GM12878 (cell line): ENCODE measurements at regions not wholly inside any gene's neighbourhood (a gene's known extent, or its start where the extent isn't known, plus 50 kb on each side); places are given as distances from the start of the nearest gene placed in this dataset.

Source experiments
- ATAC-seq: fragments of 200-7000 bp; cut with Tn5 transposase; 3 replicates; pipeline ENCODE4 v1.9.1; 2020; ENCODE audit warnings: mild to moderate bottlenecking, moderate library complexity
- BruUV-seq: library from RNA; stranded (reverse); fragments of 400-500 nt; replicated peaks from 2 replicates; lab custom pipeline; 2021; lab: Mats Ljungman, UMichigan
- CTCF ChIA-PET: fragments of 300-600 bp; sonication (Branson Sonifier 250); formaldehyde crosslinking; extraction: SDS; loops from one replicate; lab custom pipeline; 2021; ENCODE audit warnings: inconsistent platforms; lab: Yijun Ruan, JAX
- POLR2A ChIA-PET: fragments of 350-600 bp; formaldehyde crosslinking; extraction: SDS; loops from one replicate; lab custom pipeline; 2021; ENCODE audit warnings: inconsistent platforms; lab: Charles Lee
- RAD21 ChIA-PET: fragments of 300-600 bp; sonication (Branson Sonifier 250); formaldehyde crosslinking; loops from one replicate; lab custom pipeline; 2023; ENCODE audit warnings: antibody characterized with exemption; ENCODE audit not compliant: unreplicated experiment; lab: Charles Lee
- SMC1A ChIA-PET: fragments of 300-600 bp; sonication (Branson Sonifier 250); formaldehyde crosslinking; loops from one replicate; lab custom pipeline; 2023; ENCODE audit not compliant: unreplicated experiment, uncharacterized antibody; lab: Charles Lee
- DNase-seq: peaks from one replicate; pipeline ENCODE4 v3.0.0-alpha.2; 2011; ENCODE audit warnings: low read depth, low spot score
- FAIRE-seq: peaks from 3 replicates; lab custom pipeline; 2011; peaks lifted over from hg19 to GRCh38; lab: Jason Lieb, UNC
- H2AFZ ChIP-seq: 2 replicates; pipeline ENCODE4 v1.6.0; 2011; ENCODE audit warnings: low read depth, low read length, control low read depth; ENCODE audit not compliant: control insufficient read depth
- H3K27ac ChIP-seq: 2 replicates; pipeline ENCODE4 v1.5.1; 2011; ENCODE audit warnings: control low read depth; ENCODE audit not compliant: control insufficient read depth, insufficient read depth
- H3K27me3 ChIP-seq, 2 experiments: replicated peaks in 1 of 2; 2 replicates each; pipeline versions ENCODE4 v1.6.0 to v1.6.1; 2011; ENCODE audit warnings: low read length in 1 of 2; ENCODE audit not compliant: control insufficient read depth in 2 of 2, insufficient read depth in 2 of 2
- H3K36me3 ChIP-seq, 2 experiments: 2 replicates each; pipeline ENCODE4 v1.5.1; 2011; ENCODE audit warnings: low read length in 1 of 2; ENCODE audit not compliant: control insufficient read depth in 2 of 2, insufficient read depth in 2 of 2
- H3K4me1 ChIP-seq: 2 replicates; pipeline ENCODE4 v1.6.1; 2011; ENCODE audit warnings: mild to moderate bottlenecking, low read length, moderate library complexity, mixed read lengths; ENCODE audit not compliant: control insufficient read depth, insufficient read depth
- H3K4me2 ChIP-seq: 2 replicates; pipeline ENCODE4 v1.6.0; 2011; ENCODE audit warnings: control low read depth; ENCODE audit not compliant: control insufficient read depth, insufficient read depth
- H3K4me3 ChIP-seq: fragments of 200-600 bp; sonication (generic); 2 replicates; pipeline ENCODE4 v1.5.1; 2016
- H3K79me2 ChIP-seq: 2 replicates; pipeline ENCODE4 v1.6.0; 2011; ENCODE audit warnings: low read length; ENCODE audit not compliant: control insufficient read depth, insufficient read depth
- H3K9ac ChIP-seq: 2 replicates; pipeline ENCODE4 v1.8.0; 2011; ENCODE audit warnings: low read length, control low read depth, mixed read lengths; ENCODE audit not compliant: control insufficient read depth, insufficient read depth
- H3K9me3 ChIP-seq: replicated peaks from 3 replicates; pipeline ENCODE4 v1.5.1; 2011; ENCODE audit warnings: mild to moderate bottlenecking, low read length; ENCODE audit not compliant: control insufficient read depth, insufficient read depth
- H4K20me1 ChIP-seq: 2 replicates; pipeline ENCODE4 v1.6.0; 2011; ENCODE audit not compliant: control insufficient read depth, insufficient read depth
- BCL11A ChIP-seq: IDR thresholded peaks from 2 replicates; pipeline ENCODE4 v1.6.1; 2011; ENCODE audit warnings: low read depth, low read length
- CBX5 ChIP-seq: sonication (generic); IDR thresholded peaks from 2 replicates; pipeline ENCODE4 v1.6.1; 2016; ENCODE audit warnings: low read depth, moderate library complexity, mild to moderate bottlenecking, inconsistent platforms
- CHD1 ChIP-seq: IDR thresholded peaks from 2 replicates; pipeline ENCODE4 v1.6.1; 2012; ENCODE audit warnings: low read depth, low read length, improper control_type of control experiment
- E4F1 ChIP-seq: fragments of 450-650 bp; IDR thresholded peaks from 2 replicates; pipeline ENCODE4 v1.6.1; 2018; ENCODE audit warnings: borderline replicate concordance, mild to moderate bottlenecking; ENCODE audit not compliant: partially characterized antibody
- FOXK2 ChIP-seq: fragments of 450-650 bp; IDR thresholded peaks from 2 replicates; pipeline ENCODE4 v1.6.1; 2017; ENCODE audit warnings: mild to moderate bottlenecking, moderate library complexity
- KAT2A ChIP-seq: conservative IDR thresholded peaks from 2 replicates; pipeline ENCODE4 v1.6.1; 2011; ENCODE audit warnings: low read depth, low read length; ENCODE audit not compliant: control insufficient read depth
- KDM1A ChIP-seq: fragments of 200-600 bp; sonication (generic); IDR thresholded peaks from 2 replicates; pipeline ENCODE4 v1.6.1; 2016; ENCODE audit warnings: borderline replicate concordance
- MTA2 ChIP-seq: fragments of 450-650 bp; IDR thresholded peaks from 2 replicates; pipeline ENCODE4 v1.6.1; 2016; ENCODE audit warnings: low read depth, mild to moderate bottlenecking, moderate library complexity
- PBX3 ChIP-seq: IDR thresholded peaks from 2 replicates; pipeline ENCODE4 v1.6.1; 2011; ENCODE audit warnings: mild to moderate bottlenecking, low read depth, low read length, moderate library complexity; ENCODE audit not compliant: insufficient replicate concordance
- PML ChIP-seq: IDR thresholded peaks from 2 replicates; pipeline ENCODE4 v1.6.1; 2012; ENCODE audit warnings: low read length, inconsistent platforms
- SKIL ChIP-seq: fragments of 450-650 bp; IDR thresholded peaks from 2 replicates; pipeline ENCODE4 v1.6.1; 2017; ENCODE audit warnings: mild to moderate bottlenecking, low read depth, inconsistent platforms; ENCODE audit not compliant: poor library complexity, severe bottlenecking
- SP1 ChIP-seq: IDR thresholded peaks from one replicate; pipeline ENCODE4 v1.6.1; 2011; ENCODE audit warnings: low read depth, low read length
- TCF3 ChIP-seq: IDR thresholded peaks from 2 replicates; pipeline ENCODE4 v1.6.1; 2012; ENCODE audit warnings: low read depth, mild to moderate bottlenecking, low read length, borderline replicate concordance; ENCODE audit not compliant: insufficient read depth
- ZBTB33 ChIP-seq: fragments of 450-650 bp; IDR thresholded peaks from 2 replicates; pipeline ENCODE4 v1.6.1; 2017; ENCODE audit warnings: mild to moderate bottlenecking
- ZNF622 ChIP-seq: fragments of 450-650 bp; IDR thresholded peaks from 2 replicates; pipeline ENCODE4 v1.6.1; 2017; ENCODE audit warnings: mild to moderate bottlenecking, inconsistent platforms
- WGBS: methylation state at CpG from one replicate; pipeline ENCODE4 v1.1.6; 2016; ENCODE audit warnings: low lambda C conversion rate; ENCODE audit not compliant: insufficient replicate concordance, insufficient coverage; ENCODE audit errors: missing lambda C conversion rate; 5-methylcytosine and 5-hydroxymethylcytosine counted together
- in situ Hi-C: fragments of 300-500 bp; cut with MboI; formaldehyde crosslinking; loops from 9 replicates; pipeline ENCODE4 v1.14.3; 2018; ENCODE audit warnings: mixed read lengths
- intact Hi-C: fragments of 100-400 bp; cut with micrococcal nuclease; formaldehyde crosslinking; loops from one replicate; pipeline ENCODE4 v1.14.2; 2022; ENCODE audit not compliant: unreplicated experiment

GRCh38 chr6:99743647-99744046 lies 137.0 kb downstream of the PRDM13 start:
- ChIA-PET CTCF (interaction anchor here (0.8 to 7.7 kb wide), 3 partner anchors 155 to 309 kb away, joined by 3 to 56 read pairs (median 3); no protein-coding TSS in a partner anchor), SMC1A (interaction anchor here (1.2 kb wide), 1 partner anchor 155 kb away, joined by 4 read pairs; no protein-coding TSS in a partner anchor), POLR2A (no interaction called here), RAD21 (interaction anchor here (1.3 to 1.5 kb wide), 2 partner anchors 276 to 409 kb away, joined by 4 to 6 read pairs; no protein-coding TSS in a partner anchor)
- BruUV-seq = no TSS peak
- H3K27me3 ChIP-seq = no peaks in the 10 kb centered on the region
- H3K27ac ChIP-seq = no peak overlapping the region
- no peak for TF ChIP-seq ZNF622
- no peak for TF ChIP-seq KDM1A
- TF ChIP-seq ZBTB33 = no peak
- no peak for TF ChIP-seq MTA2
- TF ChIP-seq CBX5 = no peak
- no peak for TF ChIP-seq TCF3
- no peak for TF ChIP-seq CHD1
- no peak for TF ChIP-seq FOXK2
- TF ChIP-seq SKIL = no peak
- TF ChIP-seq SP1 = no peak
- no peak for TF ChIP-seq KAT2A
- no peak for TF ChIP-seq PML
- TF ChIP-seq PBX3 = no peak
- TF ChIP-seq BCL11A = no peak
- no peak for TF ChIP-seq E4F1
- H3K4me1 ChIP-seq = no peaks in the 10 kb centered on the region
- no peak overlapping the region for H3K4me2 ChIP-seq
- no peak overlapping the region for H2AFZ ChIP-seq
- no peak overlapping the region for H3K4me3 ChIP-seq
- H3K9me3 ChIP-seq = no peaks in the 10 kb centered on the region
- no peak for FAIRE-seq
- intact Hi-C loops = no loop called here
- ATAC-seq = no peak
- H3K9ac ChIP-seq = no peak overlapping the region
- no peaks in the 10 kb centered on the region for H4K20me1 ChIP-seq
- DNase-seq = no peak
- H3K36me3 ChIP-seq = no peaks in the 10 kb centered on the region
- in situ Hi-C loops = loop anchor here (5.0 to 10.0 kb wide), 2 partner anchors 271 to 409 kb away; no protein-coding TSS in a partner anchor
- 2% methylated on average over 2 of the region's 2 CpGs for WGBS
- H3K79me2 ChIP-seq = no peaks in the 10 kb centered on the region
